HG03460 (cell line): ENCODE measurements at regions not wholly inside any gene's neighbourhood (a gene's known extent, or its start where the extent isn't known, plus 50 kb on each side); places are given as distances from the start of the nearest gene placed in this dataset.
"Not testable (repeated sequence)": the region's sequence is repeated elsewhere in the genome, so short reads cannot be mapped to it uniquely, and the experiment has no call there.

ENCODE experiments used
- ATAC-seq: cut with Tn5 transposase; IDR thresholded peaks from one replicate; pipeline ENCODE4 v1.9.1; 2021; ENCODE audit not compliant: unreplicated experiment

- ATAC-seq = no peak
Measured at GRCh38 chr18:75860166-75860565, 432.7 kb upstream of the SMIM21 start.

DNA sequence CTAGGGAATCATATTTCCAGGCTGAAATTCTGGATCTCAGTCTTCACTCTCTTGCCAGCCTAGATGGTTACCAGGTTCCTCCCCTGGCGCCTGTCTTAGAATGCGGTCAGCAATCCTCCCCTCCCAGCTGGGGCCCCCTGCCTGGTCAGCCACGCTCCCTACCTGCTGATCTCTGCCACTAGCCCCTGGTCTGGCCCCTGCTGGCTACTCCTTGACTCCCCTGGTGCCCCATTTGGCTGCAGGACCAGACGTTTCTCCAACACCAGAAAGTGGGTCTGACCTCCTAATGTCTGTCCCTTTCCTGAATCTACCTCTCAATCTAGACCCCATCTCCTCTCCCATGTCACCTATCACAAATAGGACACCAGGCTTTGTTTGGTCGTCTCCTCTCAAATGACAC is 432.0 kb upstream of the SMIM21 start:
- no peak for ATAC-seq

GRCh38 chr18:75858754-75859153 is 431.3 kb upstream of the SMIM21 start:
- no peak for ATAC-seq

- ATAC-seq = no peak
Measured at GRCh38 chr18:75857558-75857957, 430.1 kb upstream of the SMIM21 start.

DNA sequence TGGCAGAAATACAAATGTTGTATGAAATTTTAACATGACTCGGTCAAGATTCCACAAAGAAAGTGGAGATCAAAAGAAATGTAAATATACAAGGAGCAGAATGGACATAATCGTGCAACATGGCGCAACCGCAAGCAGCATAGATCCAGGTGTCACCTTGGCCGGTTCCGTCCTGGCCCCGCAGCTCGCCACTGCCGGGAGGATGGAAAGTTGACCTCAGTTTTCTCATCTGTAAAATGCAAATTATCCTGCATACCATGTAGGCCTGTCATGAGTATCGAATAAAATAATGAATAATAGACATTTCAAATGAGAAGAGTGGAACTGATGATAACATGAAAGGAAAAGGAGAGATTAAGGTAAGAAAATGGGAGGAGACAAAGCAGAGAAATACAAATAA is 427.3 kb upstream of the SMIM21 start:
- ATAC-seq = no peak

DNA sequence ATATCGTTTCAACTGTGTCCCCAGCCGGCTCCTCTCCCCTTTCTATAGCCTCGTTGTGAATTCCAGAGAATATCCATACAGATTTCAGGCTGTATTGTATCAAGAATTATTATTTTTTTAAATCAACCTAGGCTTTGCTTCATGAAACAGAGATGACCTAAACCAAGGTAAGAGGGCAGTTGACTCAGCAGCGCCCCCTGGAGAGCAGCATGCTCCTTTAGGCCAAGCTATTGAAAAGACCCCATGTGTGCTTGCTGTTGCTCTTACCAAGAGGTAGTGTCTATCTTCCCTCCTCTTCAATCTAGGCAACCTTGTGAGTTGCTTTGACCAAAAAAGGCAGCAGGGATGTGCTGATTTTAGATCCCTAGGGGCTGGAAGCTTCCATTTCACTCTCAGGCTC is 426.7 kb upstream of the SMIM21 start:
- ATAC-seq = no peak

GRCh38 chr18:75846321-75846720 is 418.8 kb upstream of the SMIM21 start:
- no peak for ATAC-seq

DNA sequence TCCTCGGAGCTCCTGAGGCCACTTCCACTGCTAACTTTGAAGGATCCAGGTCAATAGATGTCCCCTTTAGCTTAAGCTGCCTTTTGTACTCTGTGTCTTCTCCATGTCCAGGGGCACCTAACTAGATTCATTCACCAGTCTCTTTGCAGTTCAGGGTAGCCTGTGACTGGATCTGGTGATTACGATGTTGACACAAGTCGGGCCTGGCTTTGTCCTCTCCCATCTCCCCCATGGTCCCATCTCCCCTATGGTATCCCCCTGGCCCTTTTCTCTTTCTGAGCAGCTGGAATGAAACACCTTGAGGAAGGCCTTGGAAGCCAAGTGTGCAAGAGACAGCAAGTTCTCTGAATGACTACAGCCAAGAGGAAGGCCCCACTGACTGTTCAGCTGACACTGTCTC is 417.9 kb upstream of the SMIM21 start:
- no peak for ATAC-seq

GRCh38 chr18:75844146-75844545 is 416.6 kb upstream of the SMIM21 start:
- no peak for ATAC-seq

GRCh38 chr18:75840131-75840530 is 412.6 kb upstream of the SMIM21 start:
- ATAC-seq = no peak

GRCh38 chr18:75839686-75840085 is 412.2 kb upstream of the SMIM21 start:
- not testable (repeated sequence) for ATAC-seq

DNA sequence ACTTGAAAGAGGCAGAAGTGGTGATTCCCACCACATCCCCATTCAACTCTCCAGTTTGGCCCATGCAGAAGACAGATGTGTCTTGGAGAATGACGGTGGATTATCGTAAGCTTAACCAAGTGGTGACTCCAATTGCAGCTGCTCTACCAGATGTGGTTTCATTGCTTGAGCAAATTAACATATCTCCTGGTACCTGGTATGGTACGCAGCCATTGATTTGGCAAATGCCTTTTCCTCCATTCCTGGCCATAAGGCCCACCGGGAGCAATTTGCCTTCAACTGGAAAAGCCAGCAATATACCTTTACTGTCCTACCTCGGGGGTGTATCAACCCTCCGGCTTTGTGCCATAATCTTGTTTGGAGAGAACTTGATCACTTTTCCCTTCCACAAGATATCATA is 411.5 kb upstream of the SMIM21 start:
- no peak for ATAC-seq

DNA sequence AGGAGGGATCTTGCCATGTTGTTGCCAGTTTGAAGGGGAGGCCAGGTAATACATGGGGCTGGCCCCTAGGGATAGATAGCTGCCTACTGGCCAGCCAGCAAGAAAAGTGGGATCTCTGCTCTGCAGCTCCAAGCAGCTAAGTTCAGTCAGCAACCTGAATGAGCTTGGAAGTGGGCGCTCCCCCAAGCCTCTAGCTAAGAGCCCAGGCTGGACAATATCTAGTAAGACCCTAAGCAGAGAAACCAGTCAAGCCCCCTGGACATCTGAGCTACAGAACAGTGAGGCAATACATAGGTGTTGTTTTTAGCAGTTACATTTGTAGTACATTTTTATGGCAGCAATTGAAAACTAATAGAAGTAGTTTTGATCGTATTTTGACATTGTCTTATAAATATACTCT is 409.8 kb upstream of the SMIM21 start:
- no peak for ATAC-seq

DNA sequence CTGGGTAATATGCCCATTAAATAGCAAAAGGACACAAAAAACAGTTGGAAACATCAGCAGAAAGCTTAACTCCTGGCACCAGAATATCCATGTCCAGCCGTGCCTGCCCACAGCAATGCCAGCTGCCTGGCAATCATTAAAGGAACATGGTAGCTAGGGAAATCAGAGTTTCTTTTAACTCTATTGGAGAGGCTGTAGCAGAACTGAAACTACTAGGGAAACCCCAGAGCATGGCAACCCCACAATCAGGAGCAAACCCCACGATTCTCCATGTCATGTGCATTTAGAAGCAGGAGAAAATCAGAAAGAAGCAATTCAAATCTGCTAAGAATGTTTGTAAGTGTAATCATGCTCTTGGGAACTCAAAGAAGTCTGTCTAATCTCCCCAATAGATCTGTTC is 409.0 kb upstream of the SMIM21 start:
- ATAC-seq = no peak

- ATAC-seq = no peak
Measured at GRCh38 chr18:75831960-75832359, 404.5 kb upstream of the SMIM21 start.

- no peak for ATAC-seq
Measured at GRCh38 chr18:75830828-75831227, 403.3 kb upstream of the SMIM21 start.

- no peak for ATAC-seq
Measured at GRCh38 chr18:75829091-75829490, 401.6 kb upstream of the SMIM21 start.

- ATAC-seq = no peak
Measured at GRCh38 chr18:75828379-75828778, 400.9 kb upstream of the SMIM21 start.

DNA sequence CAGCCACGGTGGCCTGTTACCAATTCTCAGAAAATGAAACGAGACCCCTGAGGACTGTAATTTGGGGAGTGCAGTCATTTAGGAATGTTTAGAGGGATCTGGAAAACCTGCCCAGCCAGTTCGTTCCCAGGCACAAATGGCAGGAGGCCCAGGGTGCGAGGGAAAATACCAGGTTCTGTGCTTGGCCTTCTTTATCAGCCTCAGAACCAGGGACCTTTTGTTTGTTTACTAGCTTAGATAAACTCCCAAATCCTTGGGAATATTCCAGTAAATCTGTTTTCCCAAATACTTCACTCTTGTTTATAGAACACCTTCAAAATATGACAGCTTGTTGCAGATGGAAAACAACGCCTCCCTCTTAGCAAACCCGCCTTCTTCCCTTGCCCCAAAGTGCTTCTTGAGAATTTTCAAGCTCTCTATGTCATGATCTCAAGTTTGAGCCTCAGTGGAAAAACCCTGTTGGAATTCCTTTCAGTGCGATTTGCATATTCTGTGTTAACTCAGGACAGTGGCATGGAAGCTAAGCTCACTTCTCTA is 400.3 kb upstream of the SMIM21 start:
- no peak for ATAC-seq

DNA sequence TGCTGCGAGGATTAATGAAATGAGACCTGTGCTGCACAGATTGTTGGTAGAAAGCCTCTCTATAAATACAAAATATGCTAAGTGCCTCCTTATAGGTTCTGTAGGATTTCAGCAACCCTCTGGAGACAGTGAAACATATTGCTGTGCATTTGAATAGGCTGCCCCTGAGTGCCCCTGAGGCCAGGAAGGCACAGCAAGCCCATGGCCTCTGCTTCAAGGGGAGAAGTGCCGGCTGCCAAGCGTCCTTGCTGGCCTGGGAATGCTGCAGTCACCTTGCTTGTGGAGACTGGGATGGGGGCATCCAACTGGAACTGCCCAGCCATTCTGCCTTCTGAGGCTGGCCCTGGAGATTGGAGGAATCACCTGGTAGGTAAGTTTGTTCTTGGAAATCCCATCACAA is 397.2 kb upstream of the SMIM21 start:
- no peak for ATAC-seq

- no peak for ATAC-seq
Measured at GRCh38 chr18:75823471-75823870, 396.0 kb upstream of the SMIM21 start.

DNA sequence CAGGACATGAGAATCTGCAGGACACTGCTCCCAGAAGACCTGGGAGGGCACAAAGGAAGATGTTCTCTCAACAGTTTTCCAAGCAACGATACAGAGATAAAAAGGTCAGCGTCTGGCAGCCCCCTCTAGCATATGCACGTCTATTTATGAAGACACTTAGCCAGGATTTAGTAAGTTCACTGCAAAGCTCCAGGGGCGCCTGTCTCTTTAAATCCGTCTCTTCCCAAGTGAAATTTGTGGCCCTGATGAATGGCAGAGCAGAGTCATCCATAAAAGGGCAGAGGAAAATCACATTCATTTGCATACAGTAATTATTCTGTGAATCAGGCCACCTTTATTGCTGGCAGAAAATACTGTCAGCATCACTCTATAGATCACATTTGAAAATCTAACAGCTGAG is 390.9 kb upstream of the SMIM21 start:
- ATAC-seq = no peak

GRCh38 chr18:75815767-75816166 is 388.3 kb upstream of the SMIM21 start:
- ATAC-seq = no peak

- ATAC-seq = no peak
Measured at GRCh38 chr18:75812761-75813160, 385.3 kb upstream of the SMIM21 start.
